ENCODE measurements at regions not wholly inside any gene's neighbourhood (a gene's known extent, or its start where the extent isn't known, plus 50 kb on each side); places are given as distances from the start of the nearest gene placed in this dataset.

GRCh38 chr5:28408186-28408585 is 1369.8 kb upstream of the CDH9 start:
- TF ChIP-seq POLR2A (IDR thresholded peaks at IDR 0.05) (no peak), CTCF (IDR thresholded peaks at IDR 0.05) (no peak), POLR2AphosphoS5 (IDR thresholded peaks at IDR 0.05; ENCODE audit: insufficient read depth in 1 of 2, low read depth in 1 of 2) (no peak)
